BLaER1 (cell line): ENCODE measurements at regions not wholly inside any gene's neighbourhood (a gene's known extent, or its start where the extent isn't known, plus 50 kb on each side); places are given as distances from the start of the nearest gene placed in this dataset.

Experiments used
- H3K27ac ChIP-seq: shearing (Covaris generic); formaldehyde crosslinking; 2 replicates; pipeline ENCODE4 v1.8.1; 2022
- H3K27me3 ChIP-seq: shearing (Covaris generic); formaldehyde crosslinking; 2 replicates; pipeline ENCODE4 v1.8.1; 2022
- H3K36me3 ChIP-seq: shearing (Covaris generic); formaldehyde crosslinking; 2 replicates; pipeline ENCODE4 v1.8.1; 2022
- H3K4me1 ChIP-seq: shearing (Covaris generic); formaldehyde crosslinking; 2 replicates; pipeline ENCODE4 v1.8.1; 2022
- H3K4me2 ChIP-seq: shearing (Covaris generic); formaldehyde crosslinking; 2 replicates; pipeline ENCODE4 v1.8.1; 2022
- H3K4me3 ChIP-seq: shearing (Covaris generic); formaldehyde crosslinking; 2 replicates; pipeline ENCODE4 v1.8.1; 2022
- H3K9ac ChIP-seq: shearing (Covaris generic); formaldehyde crosslinking; 2 replicates; pipeline ENCODE4 v1.8.1; 2022
- H3K9me3 ChIP-seq: shearing (Covaris generic); formaldehyde crosslinking; 2 replicates; pipeline ENCODE4 v1.8.1; 2022
- H4K20me1 ChIP-seq: shearing (Covaris generic); formaldehyde crosslinking; 2 replicates; pipeline ENCODE4 v1.8.1; 2022
- Cebpa-rat ChIP-seq: shearing (Covaris generic); IDR thresholded peaks from 2 replicates; pipeline ENCODE4 v1.8.1; 2022

- H3K4me3 ChIP-seq: no peak overlapping the region
- H4K20me1 ChIP-seq: no peaks in the 10 kb centered on the region
- H3K27me3 ChIP-seq: no peaks in the 10 kb centered on the region
- no peak overlapping the region for H3K4me2 ChIP-seq
- no peak for TF ChIP-seq Cebpa-rat
- H3K9me3 ChIP-seq: no peaks in the 10 kb centered on the region
- no peak overlapping the region for H3K9ac ChIP-seq
- no peaks in the 10 kb centered on the region for H3K4me1 ChIP-seq
- H3K27ac ChIP-seq: no peak overlapping the region
- no peaks in the 10 kb centered on the region for H3K36me3 ChIP-seq
Observed at GRCh38 chr13:27014406-27015359, 156.9 kb downstream of the USP12 start.

GRCh38 chr13:27012482-27013197 lies 159.0 kb downstream of the USP12 start:
- no peak for TF ChIP-seq Cebpa-rat
- Histone ChIP-seq H3K36me3 (no peaks in the 10 kb centered on the region), H3K4me3 (no peak overlapping the region), H3K27me3 (peaks cover 9% of the 10 kb centered on the region), H3K9ac (no peak overlapping the region), H3K9me3 (no peaks in the 10 kb centered on the region), H3K4me2 (no peak overlapping the region), H3K4me1 (no peaks in the 10 kb centered on the region), H4K20me1 (no peaks in the 10 kb centered on the region; the same call in 1 of the 2 replicates), H3K27ac (no peak overlapping the region)

GRCh38 chr13:27011661-27012060 lies 159.9 kb downstream of the USP12 start:
- no peaks in the 10 kb centered on the region for H3K9me3 ChIP-seq
- no peak overlapping the region for H3K4me3 ChIP-seq
- no peaks in the 10 kb centered on the region for H3K36me3 ChIP-seq
- H3K9ac ChIP-seq: no peak overlapping the region
- peaks cover 10% of the 10 kb centered on the region; the same call in 1 of the 2 replicates for H4K20me1 ChIP-seq
- H3K27me3 ChIP-seq: peaks cover 19% of the 10 kb centered on the region
- H3K4me1 ChIP-seq: peaks cover 2% of the 10 kb centered on the region; the same call in 1 of the 2 replicates
- H3K4me2 ChIP-seq: no peak overlapping the region
- no peak for TF ChIP-seq Cebpa-rat
- no peak overlapping the region for H3K27ac ChIP-seq

GRCh38 chr13:27008733-27009132 lies 162.9 kb downstream of the USP12 start:
- H3K27me3 ChIP-seq: peaks cover 48% of the 10 kb centered on the region
- no peaks in the 10 kb centered on the region for H3K9me3 ChIP-seq
- H3K4me2 ChIP-seq: no peak overlapping the region
- no peak overlapping the region for H3K27ac ChIP-seq
- peaks cover 15% of the 10 kb centered on the region for H3K4me1 ChIP-seq
- no peak overlapping the region for H3K9ac ChIP-seq
- no peak overlapping the region for H3K4me3 ChIP-seq
- no peak for TF ChIP-seq Cebpa-rat
- no peaks in the 10 kb centered on the region for H3K36me3 ChIP-seq
- H4K20me1 ChIP-seq: peaks cover 20% of the 10 kb centered on the region

- Histone ChIP-seq H3K27ac (no peak overlapping the region), H3K9me3 (peaks cover 5% of the 10 kb centered on the region), H3K4me2 (no peak overlapping the region), H3K4me1 (peaks cover 15% of the 10 kb centered on the region), H3K27me3 (peaks cover 62% of the 10 kb centered on the region), H3K4me3 (no peak overlapping the region), H4K20me1 (peaks cover 20% of the 10 kb centered on the region), H3K9ac (no peak overlapping the region), H3K36me3 (no peaks in the 10 kb centered on the region)
- TF ChIP-seq Cebpa-rat: no peak
Observed at GRCh38 chr13:27007166-27007565, 164.4 kb downstream of the USP12 start.

- Histone ChIP-seq H3K4me2 (no peak overlapping the region), H3K4me3 (no peak overlapping the region)
Observed at GRCh38 chr13:27006519-27007161, 165.0 kb downstream of the USP12 start.

GRCh38 chr13:27005976-27006518 lies 165.6 kb downstream of the USP12 start:
- H3K9me3 ChIP-seq: peaks cover 5% of the 10 kb centered on the region
- H3K36me3 ChIP-seq: no peaks in the 10 kb centered on the region
- TF ChIP-seq Cebpa-rat: no peak
- no peak overlapping the region for H3K27ac ChIP-seq
- no peak overlapping the region for H3K4me3 ChIP-seq
- H4K20me1 ChIP-seq: peaks cover 20% of the 10 kb centered on the region
- H3K4me2 ChIP-seq: peak overlapping the region; percentile 61
- H3K4me1 ChIP-seq: peaks cover 15% of the 10 kb centered on the region
- H3K9ac ChIP-seq: no peak overlapping the region
- peaks cover 73% of the 10 kb centered on the region for H3K27me3 ChIP-seq

More at GRCh38 chr13:27006519-27007161, 165.0 kb downstream of the USP12 start:
- Histone ChIP-seq H3K27ac (no peak overlapping the region), H3K36me3 (no peaks in the 10 kb centered on the region), H3K9ac (no peak overlapping the region), H4K20me1 (peaks cover 20% of the 10 kb centered on the region), H3K27me3 (peaks cover 67% of the 10 kb centered on the region), H3K4me1 (peaks cover 15% of the 10 kb centered on the region), H3K9me3 (peaks cover 5% of the 10 kb centered on the region)
- no peak for TF ChIP-seq Cebpa-rat

- H4K20me1 ChIP-seq: peaks cover 20% of the 10 kb centered on the region
- H3K4me2 ChIP-seq: peak overlapping the region; percentile 61
- peaks cover 78% of the 10 kb centered on the region for H3K27me3 ChIP-seq
- no peak overlapping the region for H3K4me3 ChIP-seq
- peaks cover 5% of the 10 kb centered on the region for H3K9me3 ChIP-seq
- TF ChIP-seq Cebpa-rat: no peak
- H3K9ac ChIP-seq: no peak overlapping the region
- no peaks in the 10 kb centered on the region for H3K36me3 ChIP-seq
- H3K4me1 ChIP-seq: peaks cover 15% of the 10 kb centered on the region
- H3K27ac ChIP-seq: no peak overlapping the region
Observed at GRCh38 chr13:27005556-27005955, 166.1 kb downstream of the USP12 start.

GRCh38 chr13:27004866-27005265 lies 166.7 kb downstream of the USP12 start:
- Histone ChIP-seq H3K27ac (no peak overlapping the region), H4K20me1 (peaks cover 20% of the 10 kb centered on the region)

More at GRCh38 chr13:27004866-27005265, 166.7 kb downstream of the USP12 start:
- Histone ChIP-seq H3K4me3 (no peak overlapping the region), H3K4me2 (peak overlapping the region; percentile 61; the same call in 1 of the 2 replicates), H3K9me3 (peaks cover 5% of the 10 kb centered on the region), H3K4me1 (peaks cover 15% of the 10 kb centered on the region), H3K27me3 (peaks cover 81% of the 10 kb centered on the region), H3K36me3 (no peaks in the 10 kb centered on the region), H3K9ac (no peak overlapping the region)
- no peak for TF ChIP-seq Cebpa-rat
